Activated CD4-positive, alpha-beta T cell treated with anti-CD3 and anti-CD28 coated beads, Interleukin-2, Interleukin-6, amounts not matched to agents 100 ng/mL and 50 ng/mL, durations not matched to agents 16 hours and 8 hours (primary cell): ENCODE measurements at regions not wholly inside any gene's neighbourhood (a gene's known extent, or its start where the extent isn't known, plus 50 kb on each side); places are given as distances from the start of the nearest gene placed in this dataset.

Experiments
- DNase-seq: peaks from one replicate; pipeline ENCODE4 v3.0.0-alpha.2; 2020

DNA sequence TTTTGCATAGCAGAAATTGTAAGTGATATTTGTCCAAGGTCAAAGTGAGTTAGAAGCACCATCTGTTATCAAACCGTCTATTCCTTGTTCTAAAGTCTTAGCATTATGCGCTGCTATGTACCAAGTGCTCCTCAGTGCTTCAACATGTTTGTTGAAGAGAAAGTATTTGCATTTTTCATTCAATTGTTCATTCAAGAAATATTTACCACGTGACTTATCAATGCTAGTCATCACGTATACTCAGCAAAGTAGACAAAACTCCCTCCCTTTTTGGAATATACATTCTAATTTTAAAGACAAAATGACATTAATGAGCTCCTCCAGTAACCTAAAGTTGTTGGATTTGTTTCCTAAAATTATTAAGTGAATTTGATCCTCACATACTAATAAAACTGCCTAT is 388.0 kb upstream of the CDH8 start:
- no peak for DNase-seq

DNA sequence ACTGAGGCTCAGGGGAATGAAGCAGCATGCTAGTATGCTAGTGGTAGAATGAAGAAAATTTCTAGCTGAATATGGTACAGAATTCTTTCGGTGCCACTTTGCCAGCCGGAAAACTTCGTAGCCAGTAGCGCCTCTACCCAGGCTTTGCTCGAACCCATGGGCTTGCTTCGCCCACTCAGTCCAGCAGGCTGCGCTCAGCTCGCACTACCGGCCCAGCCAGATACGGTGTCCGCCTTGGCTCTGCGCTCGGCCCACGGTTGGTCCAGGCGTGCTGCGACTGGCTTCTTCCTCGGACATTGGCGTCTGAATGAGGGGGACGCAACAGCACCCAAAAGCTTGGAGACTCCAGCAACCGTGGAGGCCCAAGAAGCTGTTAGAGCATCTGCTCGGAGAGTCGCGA is 372.5 kb upstream of the CDH8 start:
- no peak for DNase-seq

DNA sequence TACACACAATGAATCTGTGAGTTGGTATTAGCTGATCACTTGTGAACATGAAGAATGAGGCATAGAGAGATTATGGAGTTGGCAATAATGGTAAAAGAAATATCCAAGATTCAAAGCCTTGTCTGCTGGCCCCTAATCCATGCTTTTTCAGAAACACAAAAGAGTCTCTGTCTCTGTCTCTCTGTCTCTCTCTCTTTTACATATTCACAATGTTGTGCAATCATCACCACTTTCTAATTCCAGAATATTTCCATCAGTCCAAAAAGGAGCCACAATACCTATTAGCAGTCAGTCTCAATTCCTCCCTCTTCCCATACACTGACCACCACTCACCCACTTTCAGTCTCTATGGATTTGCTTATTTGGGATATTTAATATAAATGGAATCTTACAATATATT is 370.1 kb upstream of the CDH8 start:
- DNase-seq: no peak

DNA sequence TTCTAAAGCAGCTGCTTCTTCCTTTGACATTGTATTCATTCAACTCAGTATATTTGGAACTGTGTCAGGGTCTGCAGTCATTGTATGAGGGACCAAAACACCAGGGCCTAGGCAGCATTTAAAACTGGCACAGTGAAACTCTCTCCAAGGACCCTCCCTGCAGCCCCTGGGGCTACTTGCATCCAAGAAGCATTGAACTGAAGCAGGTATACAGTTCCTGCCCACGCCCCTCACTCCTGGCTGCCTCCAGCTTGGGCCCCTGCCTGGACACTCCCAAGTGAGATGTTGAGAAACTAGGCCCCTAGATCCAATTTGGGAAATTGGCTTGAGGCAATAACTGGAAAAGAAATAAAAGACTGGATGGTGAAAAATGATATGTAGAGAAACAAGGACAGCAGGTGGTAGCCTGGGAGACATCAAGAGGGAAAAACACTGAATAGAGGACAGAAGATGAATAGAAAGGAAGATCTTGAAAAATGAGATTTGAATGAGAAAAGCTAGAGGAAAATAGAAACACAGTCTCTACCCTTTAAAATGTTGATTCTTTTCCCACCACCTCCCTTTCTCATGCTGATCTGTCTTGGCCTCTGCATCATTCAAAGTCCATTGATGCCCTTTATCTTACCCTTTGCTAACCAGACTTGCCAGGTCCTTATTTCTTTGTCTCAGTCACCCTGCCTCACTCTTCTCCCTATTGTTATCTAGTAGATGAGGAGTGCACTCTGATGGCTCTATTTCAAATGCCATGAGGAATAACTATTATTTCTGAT is 368.8 kb upstream of the CDH8 start:
- no peak for DNase-seq

DNA sequence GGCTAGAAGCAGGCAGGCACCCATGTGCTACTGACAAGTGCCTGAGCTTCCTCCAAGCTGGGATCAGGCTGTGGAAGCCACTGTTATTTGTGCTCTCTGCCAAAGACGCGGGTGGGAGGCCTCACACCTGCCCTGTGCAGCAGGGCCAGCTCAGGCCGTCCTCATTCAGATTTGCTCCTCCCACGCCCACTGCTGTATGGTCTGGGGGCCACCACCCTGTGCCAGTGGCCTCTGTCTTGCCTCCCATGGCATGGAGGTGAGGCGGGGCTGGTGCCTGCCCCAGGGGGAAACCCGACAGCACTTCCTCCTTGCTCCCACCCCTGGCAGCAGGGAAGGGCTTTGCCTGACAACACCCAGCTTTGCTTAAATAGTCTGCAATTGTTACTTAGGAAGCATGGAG is 356.5 kb upstream of the CDH8 start:
- no peak for DNase-seq

DNA sequence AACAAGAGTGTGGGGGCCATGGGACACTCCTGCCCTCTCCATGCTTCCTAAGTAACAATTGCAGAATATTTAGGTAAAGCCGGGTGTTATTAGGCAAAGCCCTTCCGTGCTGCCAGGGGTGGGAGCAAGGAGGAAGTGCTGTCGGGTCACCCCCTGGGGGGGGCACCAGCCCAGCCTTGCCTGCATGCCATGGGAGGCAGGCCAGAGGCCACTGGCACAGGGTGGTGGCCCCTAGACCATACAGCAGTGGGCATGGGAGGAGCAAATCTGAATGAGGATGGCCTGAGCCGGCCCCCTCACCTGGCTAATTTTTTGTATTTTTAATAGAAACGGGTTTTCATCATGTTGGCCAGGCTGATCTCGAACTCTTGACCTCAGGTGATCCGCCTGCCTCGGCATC is 355.7 kb upstream of the CDH8 start:
- DNase-seq: no peak

DNA sequence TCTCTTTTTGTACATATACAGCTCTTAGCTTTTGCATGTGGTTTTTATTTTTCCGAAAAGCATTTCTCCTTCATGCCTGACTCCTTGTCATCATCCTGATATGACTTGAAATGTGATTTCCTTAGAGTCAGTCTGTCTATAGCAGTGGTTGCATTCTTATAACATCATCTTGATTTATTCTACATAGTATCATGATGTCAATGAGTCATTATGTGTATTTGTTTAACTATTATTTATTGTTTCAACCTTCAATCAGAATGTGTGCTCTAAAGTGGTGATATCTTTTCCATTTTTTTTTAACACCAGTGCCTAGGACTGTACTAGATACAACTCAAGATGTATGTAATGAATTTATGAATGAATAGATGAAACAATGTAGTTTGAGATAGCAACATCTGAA is 354.9 kb upstream of the CDH8 start:
- DNase-seq: no peak

DNA sequence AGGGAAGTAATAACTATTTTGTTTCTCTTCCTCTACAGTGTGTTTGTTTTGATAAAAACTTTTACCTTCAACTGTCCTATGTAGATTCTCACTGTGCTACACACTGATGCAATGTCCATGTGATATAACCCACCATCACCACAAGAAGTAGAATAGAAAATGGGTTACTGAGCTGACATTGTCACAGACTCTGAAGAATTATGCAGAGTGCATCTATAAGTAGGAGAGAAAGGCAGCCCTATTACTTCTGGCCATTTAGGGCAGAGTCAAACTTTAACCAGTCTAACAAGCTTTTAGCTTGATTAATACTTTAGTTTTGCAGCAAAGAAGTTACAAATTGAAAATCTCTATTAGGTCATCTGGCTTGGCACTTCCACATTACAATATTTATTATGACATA is 354.0 kb upstream of the CDH8 start:
- DNase-seq: no peak

DNA sequence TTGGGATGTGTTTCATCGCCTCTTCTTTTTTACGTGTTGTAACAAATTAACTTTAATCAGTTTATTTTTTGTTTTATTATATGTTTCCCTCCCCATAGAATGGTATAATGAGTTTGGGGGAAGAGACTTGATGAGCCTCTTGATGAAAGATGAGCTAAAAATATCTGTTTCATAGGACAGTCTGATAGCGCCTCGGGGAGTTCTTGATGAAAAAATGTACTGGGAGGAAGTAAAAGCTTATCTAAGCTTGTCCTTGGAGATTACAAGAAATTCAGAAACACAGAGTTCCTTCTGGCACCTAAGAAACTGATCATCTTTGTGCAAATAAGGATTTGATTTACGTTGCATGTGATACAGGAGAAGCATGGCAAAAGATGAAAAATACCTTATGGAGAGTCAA is 350.2 kb upstream of the CDH8 start:
- DNase-seq: no peak

DNA sequence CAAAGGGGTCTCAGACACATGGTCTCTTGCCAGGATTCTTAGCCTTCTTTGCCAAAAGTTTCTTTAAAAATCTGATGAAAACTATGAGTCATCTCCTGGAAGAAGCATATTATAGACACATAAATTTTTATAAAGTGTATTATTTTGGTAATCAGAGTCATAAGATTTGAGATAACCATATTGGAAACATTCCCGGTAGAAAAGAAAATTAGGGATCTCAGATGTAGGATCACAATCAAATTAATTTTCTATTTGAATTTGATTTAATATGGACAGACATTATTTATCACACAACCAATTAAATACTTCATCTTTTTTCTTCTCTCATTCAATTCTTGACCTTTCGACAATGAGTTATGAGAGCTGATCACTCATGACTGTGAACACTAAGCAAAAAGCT is 347.7 kb upstream of the CDH8 start:
- no peak for DNase-seq

DNA sequence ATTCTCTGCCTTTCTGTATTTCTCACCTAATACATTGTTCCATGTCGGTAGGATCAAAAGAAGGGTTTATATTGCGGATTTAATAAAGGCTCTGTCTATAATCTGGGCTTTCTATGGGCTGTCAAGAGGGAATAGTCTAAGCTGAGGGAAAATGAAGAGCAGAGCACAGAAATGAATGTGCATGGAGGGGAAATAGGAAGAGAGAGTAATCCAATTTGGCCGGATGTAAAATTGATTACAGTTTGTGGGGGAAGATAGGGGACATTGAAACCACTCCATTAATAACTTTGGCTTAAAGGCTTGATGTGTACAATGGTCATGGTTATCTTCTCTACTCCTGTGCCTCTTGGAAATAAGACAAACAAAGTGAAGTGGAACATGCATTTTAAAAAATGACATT is 334.2 kb upstream of the CDH8 start:
- no peak for DNase-seq

DNA sequence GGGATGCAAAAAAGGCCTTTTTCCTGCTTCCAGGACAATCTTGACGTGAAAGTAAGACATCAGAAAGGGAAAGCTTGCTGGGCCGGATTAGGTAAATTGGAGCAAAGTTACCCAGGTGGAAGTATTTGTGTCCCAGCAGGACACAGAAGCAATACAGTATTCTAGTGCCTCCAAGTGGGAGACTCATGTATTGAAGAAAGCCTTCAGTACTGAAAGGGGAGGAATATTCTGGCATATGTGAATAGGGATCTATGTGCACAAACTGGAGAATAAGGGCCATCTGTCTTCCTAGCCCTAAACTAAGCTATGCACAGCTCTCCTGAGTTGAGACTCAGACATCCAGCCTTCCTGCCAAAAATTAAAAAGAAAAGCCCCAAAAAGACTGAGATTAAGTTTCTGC is 327.3 kb upstream of the CDH8 start:
- no peak for DNase-seq

DNA sequence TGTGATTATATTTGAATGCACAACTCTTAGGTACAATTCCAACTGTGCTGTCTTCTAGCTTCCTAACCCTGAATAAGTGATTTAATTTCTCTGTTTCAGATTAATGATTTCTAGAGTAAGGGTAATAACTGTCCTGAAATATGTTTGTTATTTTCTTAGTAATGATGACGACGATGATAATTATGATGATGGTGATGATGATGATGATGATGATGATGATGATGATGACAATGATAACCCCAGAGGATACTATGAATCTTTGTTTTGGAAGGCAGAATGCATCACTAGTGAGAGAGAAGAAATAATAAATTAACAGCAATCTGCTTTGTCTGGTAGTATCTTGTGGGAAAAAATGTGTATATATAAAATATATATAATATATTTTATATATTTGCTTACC is 317.1 kb upstream of the CDH8 start:
- no peak for DNase-seq

DNA sequence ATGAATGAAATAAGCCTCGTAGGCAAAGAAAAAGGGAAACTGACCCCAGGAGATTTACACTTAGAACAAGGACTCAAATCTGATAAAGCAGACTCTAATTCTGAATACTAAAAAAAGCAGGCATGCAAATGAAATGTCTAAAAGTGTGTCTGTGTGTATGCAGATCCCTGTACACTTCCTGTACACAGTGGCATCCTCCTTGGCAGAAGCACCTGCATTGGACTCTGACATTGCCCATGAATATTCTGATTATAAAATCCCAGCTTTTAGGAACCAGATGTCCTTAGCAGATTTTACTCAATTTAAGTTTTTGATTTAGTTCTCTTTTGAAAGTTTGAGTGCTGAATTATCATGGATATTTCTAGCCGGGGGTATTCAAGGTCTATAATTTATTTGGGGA is 306.0 kb upstream of the CDH8 start:
- no peak for DNase-seq

DNA sequence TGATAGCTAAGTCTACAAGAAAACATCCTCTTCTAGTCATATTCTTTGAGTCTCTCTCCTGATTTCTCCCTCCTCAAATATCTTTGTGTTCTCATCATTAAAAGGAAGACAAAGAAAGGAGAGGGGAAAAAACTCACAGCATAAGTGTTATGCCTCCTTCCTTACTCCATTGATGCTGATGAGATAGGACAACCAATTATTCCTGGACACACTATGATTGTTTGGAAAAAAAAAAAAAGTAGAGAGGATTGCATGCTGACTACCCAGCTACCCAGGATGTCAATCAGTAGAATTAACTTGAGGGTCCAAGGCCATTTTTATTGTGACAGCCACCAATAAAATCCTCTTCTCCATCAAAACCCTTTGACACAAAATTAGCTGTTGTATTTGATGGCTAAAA is 299.1 kb upstream of the CDH8 start:
- DNase-seq: no peak

DNA sequence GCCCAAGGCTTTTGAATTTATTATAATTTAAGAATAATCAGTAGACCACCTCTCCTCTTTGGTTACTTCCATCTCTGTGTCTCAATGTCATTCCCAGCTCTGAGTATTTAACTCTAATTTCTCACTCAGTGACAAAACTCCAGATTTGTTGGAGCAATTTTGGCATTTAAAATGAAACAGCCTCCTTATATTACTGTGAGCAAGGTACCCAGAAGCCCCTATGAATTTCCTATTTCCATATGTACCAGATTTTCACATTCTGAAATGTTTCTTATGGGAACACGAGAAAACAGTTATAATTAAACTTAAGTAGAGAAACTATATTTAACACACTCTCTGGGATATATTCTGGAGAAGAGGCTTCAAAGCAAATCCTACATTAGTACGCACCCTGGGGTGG is 285.4 kb upstream of the CDH8 start:
- DNase-seq: no peak

DNA sequence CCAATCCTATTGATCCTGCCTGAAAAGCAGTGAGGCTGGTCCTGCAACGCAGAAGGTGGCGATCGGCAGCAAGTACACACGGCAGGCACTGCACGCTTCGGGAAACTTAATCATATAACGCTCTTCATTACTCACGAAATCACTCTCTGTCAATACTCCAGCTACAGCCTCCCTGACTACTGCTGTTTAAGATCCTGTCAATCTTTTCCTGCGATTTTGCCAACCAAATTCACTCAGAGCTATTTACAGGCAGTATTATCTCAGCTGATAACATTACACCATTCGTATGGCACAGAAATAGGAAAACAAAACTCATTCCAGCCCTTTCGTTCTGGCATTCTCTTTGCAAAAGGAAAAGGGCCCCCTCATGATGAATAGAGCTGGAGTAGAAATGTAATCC is 262.4 kb upstream of the CDH8 start:
- no peak for DNase-seq

DNA sequence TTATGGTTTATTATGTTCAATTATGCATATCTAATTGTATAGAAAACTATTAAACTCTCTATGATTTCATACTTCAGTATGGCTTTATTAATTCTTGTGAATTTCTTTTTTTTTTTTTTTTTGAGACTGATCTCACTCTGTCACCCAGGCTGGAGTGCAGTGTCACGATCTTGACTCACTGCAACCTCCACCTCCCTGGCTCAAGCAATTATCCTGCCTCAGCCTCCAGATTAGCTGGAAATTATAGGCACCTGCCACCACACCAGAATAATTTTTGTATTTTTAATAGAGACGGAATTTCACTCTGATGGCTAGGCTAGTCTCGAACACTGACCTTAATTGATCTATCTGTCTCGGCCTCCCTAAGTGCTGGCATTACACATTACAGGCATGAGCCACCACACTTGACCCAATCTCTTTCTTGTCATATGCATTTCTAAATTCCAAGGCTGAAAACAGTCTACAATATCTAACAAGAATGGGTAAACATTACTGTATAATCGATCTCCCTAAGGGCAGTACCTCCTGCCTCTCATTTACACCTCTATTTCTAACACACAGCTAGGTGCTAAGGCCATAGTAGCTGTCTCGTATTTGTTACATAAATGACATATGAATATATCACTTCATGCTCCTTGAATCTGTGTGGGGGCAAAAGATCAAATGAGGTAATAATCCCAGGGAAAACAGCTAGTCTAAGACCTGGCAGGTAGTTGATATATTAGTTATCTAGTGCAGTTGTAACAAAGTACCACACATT is 258.2 kb upstream of the CDH8 start:
- DNase-seq: no peak

DNA sequence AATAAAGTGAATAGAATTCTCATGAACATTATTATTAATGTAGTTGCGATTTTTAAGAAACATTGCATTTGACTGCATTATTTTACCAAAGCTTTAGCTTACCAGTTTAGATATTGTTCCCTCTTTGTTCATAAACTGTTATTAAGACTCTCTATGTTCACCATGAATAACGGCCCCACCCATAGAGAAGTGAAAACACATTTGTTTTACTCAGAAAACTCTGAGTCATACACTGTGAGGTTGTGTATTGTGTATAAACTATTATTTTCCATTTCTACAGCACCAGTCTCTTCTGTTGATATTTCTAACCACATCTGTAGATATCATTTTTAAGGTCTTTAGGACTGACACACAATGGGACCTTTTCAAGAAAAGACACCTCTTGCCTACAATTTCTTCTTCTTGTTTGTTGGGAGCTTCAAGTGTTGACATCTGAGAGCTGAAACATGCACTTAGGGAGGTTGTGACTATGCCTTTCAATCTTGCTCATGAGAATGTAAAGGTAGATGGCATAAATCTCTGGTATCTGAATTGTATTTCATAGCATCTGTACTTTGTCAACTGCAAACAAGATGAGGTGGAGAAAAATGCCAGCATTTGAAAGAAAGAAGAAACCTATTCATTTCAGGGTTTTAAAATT is 252.9 kb upstream of the CDH8 start:
- no peak for DNase-seq

DNA sequence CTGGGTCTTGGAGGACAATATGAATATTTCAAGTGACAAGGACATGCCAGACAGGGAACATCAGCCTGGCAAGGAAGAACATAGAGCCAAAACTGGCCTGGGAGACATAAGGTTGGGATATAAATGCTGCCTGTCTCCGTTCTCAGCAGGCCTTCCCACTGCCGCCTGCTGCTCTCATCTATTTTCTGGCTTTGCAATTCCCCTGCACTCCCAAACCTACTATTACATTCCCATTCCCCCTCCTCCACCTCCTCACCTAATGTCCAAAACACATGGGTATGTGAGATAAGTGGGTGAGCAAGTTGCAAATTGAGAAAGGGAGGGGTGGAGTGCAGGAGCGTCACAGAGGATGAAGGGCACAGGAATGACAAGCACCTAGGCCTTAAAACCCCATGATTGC is 244.3 kb upstream of the CDH8 start:
- DNase-seq: no peak

DNA sequence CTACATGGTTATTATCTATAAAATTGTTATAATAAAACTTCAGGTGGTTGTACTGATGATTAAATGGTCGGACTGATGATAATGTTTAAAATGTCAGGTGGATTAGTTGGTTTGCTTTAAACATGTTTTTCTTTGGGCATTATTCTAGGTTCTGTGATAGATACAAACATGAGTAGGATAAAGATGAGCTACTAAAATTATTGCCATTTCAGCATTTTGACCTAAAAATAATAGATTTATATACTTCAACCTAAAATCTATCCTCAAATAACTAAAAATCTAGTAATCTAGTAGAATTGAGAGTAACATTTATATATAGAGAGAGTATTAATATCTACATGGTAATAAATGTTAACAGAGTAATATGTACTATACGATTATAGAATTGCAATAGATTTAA is 241.7 kb upstream of the CDH8 start:
- DNase-seq: no peak

DNA sequence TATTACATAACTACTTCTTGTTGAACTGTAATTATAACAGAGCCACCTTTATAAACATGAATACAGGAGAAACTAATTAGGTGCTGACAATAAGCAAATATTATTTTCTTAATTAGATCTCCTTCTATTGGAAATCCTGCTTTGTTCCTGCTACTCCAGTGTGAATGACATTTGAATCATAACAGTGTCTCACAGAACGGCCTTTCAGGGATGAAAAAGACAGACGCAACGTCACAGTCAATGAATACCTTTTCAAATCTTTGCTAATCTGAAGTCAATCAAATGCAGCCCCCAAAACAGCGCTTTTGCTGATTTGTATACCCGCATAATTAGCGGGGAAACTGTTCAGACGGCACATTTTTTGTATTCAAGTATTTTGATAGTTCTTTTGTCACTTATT is 240.4 kb upstream of the CDH8 start:
- no peak for DNase-seq

DNA sequence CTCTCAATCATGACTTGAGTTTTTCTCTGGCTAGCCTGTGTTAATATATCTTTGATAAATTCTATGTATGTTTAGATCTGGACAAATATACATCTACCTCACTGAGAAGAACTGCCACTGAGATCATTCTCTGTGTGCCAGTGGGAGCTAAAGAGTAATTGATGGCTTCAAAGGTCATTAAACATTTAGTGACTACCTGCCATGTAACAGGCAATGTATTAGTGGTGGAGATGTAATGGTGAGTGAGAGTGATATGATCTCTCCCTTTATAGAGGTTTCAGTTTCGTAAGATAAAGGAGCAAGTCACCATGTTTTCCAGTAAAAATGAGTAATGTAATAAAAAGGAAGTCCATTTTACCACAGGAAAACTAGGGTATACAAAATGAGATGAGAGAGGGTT is 235.8 kb upstream of the CDH8 start:
- DNase-seq: no peak

DNA sequence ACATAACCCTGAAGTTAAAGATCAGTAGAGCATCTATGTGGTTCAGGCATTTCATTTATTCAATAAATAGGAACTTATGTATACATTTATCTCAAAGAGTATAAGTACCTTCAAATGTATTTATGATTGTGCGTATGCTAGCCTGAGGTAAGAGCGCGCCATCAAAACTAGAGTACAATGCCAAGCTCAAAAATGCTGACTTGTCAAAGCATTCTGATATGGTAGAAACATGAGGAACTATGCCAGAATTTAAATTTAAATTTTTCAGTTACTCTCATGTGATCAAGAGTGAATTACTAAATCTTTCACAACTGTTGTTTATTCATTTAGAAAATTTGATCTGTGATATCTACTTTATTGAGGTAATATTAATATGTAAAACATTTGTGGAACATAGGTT is 225.5 kb upstream of the CDH8 start:
- DNase-seq: no peak
